IMR-90 (cell line): ENCODE measurements at regions not wholly inside any gene's neighbourhood (a gene's known extent, or its start where the extent isn't known, plus 50 kb on each side); places are given as distances from the start of the nearest gene placed in this dataset.

Source experiments
- ATAC-seq: fragments of 200-7000 bp; cut with Tn5 transposase; 2 replicates; pipeline ENCODE4 v1.9.1; 2020; ENCODE audit warnings: low read depth, mild to moderate bottlenecking, moderate library complexity
- BruUV-seq: library from RNA; stranded (reverse); fragments of 400-500 nt; replicated peaks from 2 replicates; lab custom pipeline; 2021; lab: Mats Ljungman, UMichigan
- CTCF ChIA-PET: fragments of 300-600 bp; formaldehyde crosslinking; extraction: SDS; loops from one replicate; lab custom pipeline; 2021; ENCODE audit warnings: antibody characterized with exemption; lab: Yijun Ruan, JAX
- POLR2A ChIA-PET: fragments of 300-600 bp; sonication (Branson Sonifier 250); formaldehyde crosslinking; loops from one replicate; lab custom pipeline; 2022; ENCODE audit warnings: antibody characterized with exemption; ENCODE audit not compliant: unreplicated experiment; lab: Charles Lee
- DNase-seq: peaks from one replicate; pipeline ENCODE4 v3.0.0; 2013
- H2AFZ ChIP-seq: replicated peaks from 2 replicates; pipeline ENCODE3; 2013; ENCODE audit warnings: low read length, mild to moderate bottlenecking; ENCODE audit not compliant: poor library complexity
- H2AK5ac ChIP-seq: 2 replicates; pipeline ENCODE4 v1.6.1; 2013; ENCODE audit warnings: low read depth, low read length, inconsistent platforms
- H2AK9ac ChIP-seq: replicated peaks from 2 replicates; pipeline ENCODE3; 2013; ENCODE audit warnings: mild to moderate bottlenecking, low read depth, low read length, moderate library complexity; ENCODE audit not compliant: poor library complexity
- H2BK120ac ChIP-seq: 2 replicates; pipeline ENCODE4 v1.6.1; 2013; ENCODE audit warnings: low read depth, low read length, inconsistent platforms
- H2BK15ac ChIP-seq: 3 replicates; pipeline ENCODE4 v1.6.1; 2013; ENCODE audit warnings: low read depth, low read length, inconsistent platforms
- H2BK20ac ChIP-seq: 2 replicates; pipeline ENCODE4 v1.6.1; 2013; ENCODE audit warnings: low read depth, mild to moderate bottlenecking, inconsistent platforms, low read length, moderate library complexity
- H2BK5ac ChIP-seq: 2 replicates; pipeline ENCODE4 v1.6.1; 2013; ENCODE audit warnings: mild to moderate bottlenecking, low read depth, low read length, inconsistent platforms; ENCODE audit not compliant: poor library complexity, severe bottlenecking
- H3K14ac ChIP-seq: replicated peaks from 2 replicates; pipeline ENCODE4 v1.6.1; 2013; ENCODE audit warnings: low read depth, low read length, inconsistent platforms
- H3K18ac ChIP-seq: 2 replicates; pipeline ENCODE4 v1.6.1; 2013; ENCODE audit warnings: low read depth, low read length, control low read depth
- H3K23ac ChIP-seq: 2 replicates; pipeline ENCODE4 v1.6.1; 2013; ENCODE audit warnings: low read depth, low read length, inconsistent platforms
- H3K27ac ChIP-seq: 2 replicates; pipeline ENCODE4 v1.5.1; 2013; ENCODE audit warnings: mild to moderate bottlenecking, control low read depth, low read length; ENCODE audit not compliant: insufficient read depth
- H3K27me3 ChIP-seq: 2 replicates; pipeline ENCODE4 v1.6.1; 2013; ENCODE audit warnings: low read length; ENCODE audit not compliant: control insufficient read depth, insufficient read depth
- H3K36me3 ChIP-seq: 2 replicates; pipeline ENCODE4 v1.6.1; 2013; ENCODE audit warnings: low read length, mixed read lengths; ENCODE audit not compliant: control insufficient read depth, insufficient read depth
- H3K4ac ChIP-seq: 2 replicates; pipeline ENCODE4 v1.6.1; 2013; ENCODE audit warnings: low read depth, low read length, inconsistent platforms
- H3K4me1 ChIP-seq: 2 replicates; pipeline ENCODE4 v1.6.1; 2013; ENCODE audit warnings: low read length, mixed read lengths; ENCODE audit not compliant: control insufficient read depth, insufficient read depth
- H3K4me2 ChIP-seq: 2 replicates; pipeline ENCODE4 v1.6.1; 2013; ENCODE audit warnings: low read depth, mild to moderate bottlenecking, control low read depth, low read length, moderate library complexity
- H3K4me3 ChIP-seq: 2 replicates; pipeline ENCODE4 v1.5.1; 2013; ENCODE audit warnings: low read depth, mild to moderate bottlenecking, control low read depth, low read length, moderate library complexity; ENCODE audit not compliant: insufficient read depth
- H3K56ac ChIP-seq: 2 replicates; pipeline ENCODE4 v1.6.1; 2013; ENCODE audit warnings: low read length, inconsistent platforms; ENCODE audit not compliant: insufficient read depth; ENCODE audit errors: extremely low read depth
- H3K79me1 ChIP-seq, 2 experiments: 2 replicates each; pipeline ENCODE4 v1.6.1; 2013; ENCODE audit warnings: low read length in 2 of 2, inconsistent platforms in 1 of 2, low read depth in 1 of 2
- H3K9ac ChIP-seq: 2 replicates; pipeline ENCODE4 v1.6.1; 2013; ENCODE audit warnings: low read depth, low read length, control low read depth
- H3K9me1 ChIP-seq: 2 replicates; pipeline ENCODE4 v1.6.1; 2013; ENCODE audit warnings: low read length, inconsistent platforms; ENCODE audit not compliant: insufficient read depth
- H3K9me3 ChIP-seq: 2 replicates; pipeline ENCODE4 v1.6.1; 2013; ENCODE audit warnings: low read length; ENCODE audit not compliant: control insufficient read depth, insufficient read depth
- H4K20me1 ChIP-seq: 2 replicates; pipeline ENCODE4 v1.6.1; 2013; ENCODE audit warnings: low read length, inconsistent platforms; ENCODE audit not compliant: insufficient read depth
- H4K5ac ChIP-seq: 2 replicates; pipeline ENCODE4 v1.6.1; 2013; ENCODE audit warnings: mild to moderate bottlenecking, low read depth, low read length, control low read depth
- H4K8ac ChIP-seq, 2 experiments: 2 replicates each; pipeline ENCODE4 v1.6.1; 2013; ENCODE audit warnings: low read depth in 2 of 2, low read length in 2 of 2, control low read depth in 1 of 2, inconsistent platforms in 1 of 2
- H4K91ac ChIP-seq: 2 replicates; pipeline ENCODE4 v1.6.1; 2013; ENCODE audit warnings: low read depth, low read length, inconsistent platforms; ENCODE audit not compliant: insufficient read depth
- CEBPB ChIP-seq: IDR thresholded peaks from 2 replicates; pipeline ENCODE4 v1.6.1; 2012; ENCODE audit warnings: low read depth, low read length, improper control_type of control experiment
- CHD1 ChIP-seq: IDR thresholded peaks from 2 replicates; pipeline ENCODE4 v1.6.1; 2012; ENCODE audit warnings: low read depth, low read length, improper control_type of control experiment
- FOS ChIP-seq: fragments of 150-350 bp; IDR thresholded peaks from 2 replicates; pipeline ENCODE4 v1.6.1; 2016; ENCODE audit warnings: low read depth, low read length
- RAD21 ChIP-seq: IDR thresholded peaks from 2 replicates; pipeline ENCODE4 v1.6.1; 2012; ENCODE audit warnings: low read length, improper control_type of control experiment
- RCOR1 ChIP-seq: IDR thresholded peaks from 2 replicates; pipeline ENCODE4 v1.6.1; 2012; ENCODE audit warnings: mild to moderate bottlenecking, low read length, improper control_type of control experiment; ENCODE audit not compliant: insufficient replicate concordance
- SMC3 ChIP-seq: fragments of 150-350 bp; IDR thresholded peaks from 2 replicates; pipeline ENCODE4 v1.6.1; 2016; ENCODE audit warnings: low read depth, mild to moderate bottlenecking, antibody characterized with exemption, low read length, moderate library complexity
- WGBS, 2 experiments: methylation state at CpG; one replicate each; pipeline versions ENCODE4 v1.1.5 to v1.1.7; 2013; ENCODE audit warnings: missing lambda C conversion rate in 2 of 2; ENCODE audit not compliant: insufficient read length in 1 of 2; ENCODE audit errors: extremely low coverage in 2 of 2; 5-methylcytosine and 5-hydroxymethylcytosine counted together
- dilution Hi-C: fragments of 300-500 bp; cut with HindIII; formaldehyde crosslinking; loops from one replicate; pipeline ENCODE4 v1.14.3; 2018; ENCODE audit warnings: low sequenced_read_pairs; ENCODE audit not compliant: unreplicated experiment
- in situ Hi-C: fragments of 300-500 bp; cut with MboI; formaldehyde crosslinking; loops from 3 replicates; pipeline ENCODE4 v1.14.3; 2019; ENCODE audit warnings: low sequenced_read_pairs, inconsistent platforms, mixed read lengths
- intact Hi-C: fragments of 100-400 bp; cut with micrococcal nuclease; formaldehyde crosslinking; loops from 2 replicates; pipeline ENCODE4 v1.10.0; 2022

- no peak overlapping the region for H3K4me3 ChIP-seq
- H3K14ac ChIP-seq = no peak overlapping the region
- H3K27me3 ChIP-seq = no peaks in the 10 kb centered on the region
- no peak overlapping the region for H2BK5ac ChIP-seq
- no peaks in the 10 kb centered on the region for H3K9me3 ChIP-seq
- H3K4me1 ChIP-seq = peaks cover 4% of the 10 kb centered on the region; the same call in 1 of the 2 replicates
- ATAC-seq (no peak), DNase-seq (no peak)
- CTCF ChIA-PET = no interaction called here
- no peaks in the 10 kb centered on the region for H3K79me1 ChIP-seq
- intact Hi-C loops = no loop called here
- no TSS peak for BruUV-seq
- no peak overlapping the region for H2AK9ac ChIP-seq
- in situ Hi-C loops = no loop called here
- no peak overlapping the region for H2BK120ac ChIP-seq
- H3K23ac ChIP-seq = no peak overlapping the region
- no peak overlapping the region for H3K4me2 ChIP-seq
- no peaks in the 10 kb centered on the region for H3K36me3 ChIP-seq
- H3K4ac ChIP-seq = no peak overlapping the region
- H2AFZ ChIP-seq = no peak overlapping the region
- no peak overlapping the region for H2BK20ac ChIP-seq
- H2BK15ac ChIP-seq = no peak overlapping the region
- H3K27ac ChIP-seq = no peak overlapping the region
- no peak overlapping the region for H3K18ac ChIP-seq
- H4K8ac ChIP-seq = no peak overlapping the region
- H2AK5ac ChIP-seq = no peak overlapping the region
- H4K5ac ChIP-seq = no peak overlapping the region
- H4K20me1 ChIP-seq = no peaks in the 10 kb centered on the region
- no peaks in the 10 kb centered on the region for H3K9me1 ChIP-seq
- no peak overlapping the region for H4K91ac ChIP-seq
- POLR2A ChIA-PET = no interaction called here
- TF ChIP-seq RAD21 (no peak), CEBPB (no peak), FOS (no peak), RCOR1 (no peak), SMC3 (no peak), CHD1 (no peak)
- dilution Hi-C loops = no loop called here
- 71% methylated on average over 1 of the region's 7 CpGs; no CpG with 5 or more reads in 1 of the 2 experiments for WGBS, 2 experiments
- H3K56ac ChIP-seq = no peak overlapping the region
- no peak overlapping the region for H3K9ac ChIP-seq
Observed at GRCh38 chr6:73885393-73885792, 189.4 kb downstream of the CD109 start.
